ENCODE measurements at regions not wholly inside any gene's neighbourhood (a gene's known extent, or its start where the extent isn't known, plus 50 kb on each side); places are given as distances from the start of the nearest gene placed in this dataset.

DNA sequence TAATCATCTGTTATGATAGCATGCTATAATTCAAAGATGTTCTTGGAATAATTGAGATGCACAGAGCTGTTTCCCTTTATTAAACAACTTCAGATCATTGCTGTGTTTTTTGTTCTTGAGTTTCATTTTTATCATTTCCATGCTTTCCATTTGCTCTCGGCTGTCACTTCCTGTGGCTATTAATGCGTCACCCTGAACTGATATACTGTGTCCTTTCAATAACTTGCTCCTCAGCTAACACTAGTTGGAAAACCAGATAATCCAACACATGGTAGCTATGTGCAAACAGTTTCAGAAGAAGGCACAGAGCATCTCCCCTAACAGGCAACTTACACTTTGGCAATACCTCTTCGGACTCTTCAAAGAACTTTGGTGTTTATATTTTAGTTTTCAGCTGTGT, 376.0 kb downstream of the GBA3 start:
- DNase-seq, result no peak
- Histone ChIP-seq H3K4me3 (no peak overlapping the region), H3K36me3 (replicated peaks in 1 of 2) (no peaks in the 10 kb centered on the region), H3K4me1 (replicated peaks in 1 of 2) (no peaks in the 10 kb centered on the region), H3K27me3 (no peaks in the 10 kb centered on the region), H3K9me3 (replicated peaks in 1 of 3) (no peaks in the 10 kb centered on the region), H3K27ac (no peak overlapping the region)
- intact Hi-C loops (cut with DNase I), result no loop called here
- 63 to 67% (median 66%) methylated on average over 3 of the region's 3 CpGs for WGBS, 4 donors
- no peak for TF ChIP-seq POLR2A (IDR thresholded peaks at IDR 0.05)
- TF ChIP-seq CTCF (IDR thresholded peaks at IDR 0.05), result no peak

GRCh38 chr4:23068287-23068686, 375.6 kb downstream of the GBA3 start:
- Histone ChIP-seq H3K27ac (no peak overlapping the region), H3K4me1 (replicated peaks in 1 of 2) (no peaks in the 10 kb centered on the region), H3K27me3 (no peaks in the 10 kb centered on the region), H3K9me3 (replicated peaks in 1 of 3) (no peaks in the 10 kb centered on the region), H3K36me3 (replicated peaks in 1 of 2) (no peaks in the 10 kb centered on the region), H3K4me3 (no peak overlapping the region)
- WGBS, 4 donors, result 86 to 91% (median 89%) methylated on average over 5 of the region's 5 CpGs
- no peak for DNase-seq
- no peak for TF ChIP-seq CTCF (IDR thresholded peaks at IDR 0.05)
- no peak for TF ChIP-seq POLR2A (IDR thresholded peaks at IDR 0.05)
- intact Hi-C loops (cut with DNase I), result no loop called here

- H3K27ac ChIP-seq, result no peak overlapping the region
- H3K4me3 ChIP-seq, result no peak overlapping the region
- no peak for TF ChIP-seq POLR2A (IDR thresholded peaks at IDR 0.05)
- TF ChIP-seq CTCF (IDR thresholded peaks at IDR 0.05), result no peak
- H3K27me3 ChIP-seq, result no peaks in the 10 kb centered on the region
- H3K4me1 ChIP-seq (replicated peaks in 1 of 2), result no peaks in the 10 kb centered on the region
- WGBS, 4 donors, result 84 to 88% (median 87%) methylated on average over 2 of the region's 2 CpGs
- no peaks in the 10 kb centered on the region for H3K9me3 ChIP-seq (replicated peaks in 1 of 3)
- DNase-seq, result no peak
- no peaks in the 10 kb centered on the region for H3K36me3 ChIP-seq (replicated peaks in 1 of 2)
- intact Hi-C loops (cut with DNase I), result no loop called here
These were observed 369.5 kb downstream of the GBA3 start for GRCh38 chr4:23062188-23062587.

GRCh38 chr4:23061431-23061830, 368.7 kb downstream of the GBA3 start:
- intact Hi-C loops (cut with DNase I), result no loop called here
- Histone ChIP-seq H3K4me3 (no peak overlapping the region), H3K36me3 (replicated peaks in 1 of 2) (no peaks in the 10 kb centered on the region), H3K4me1 (replicated peaks in 1 of 2) (no peaks in the 10 kb centered on the region), H3K27me3 (no peaks in the 10 kb centered on the region), H3K27ac (no peak overlapping the region), H3K9me3 (replicated peaks in 1 of 3) (no peaks in the 10 kb centered on the region)
- TF ChIP-seq CTCF (IDR thresholded peaks at IDR 0.05), result no peak
- 66 to 72% (median 67%) methylated on average over 3 of the region's 3 CpGs for WGBS, 4 donors
- no peak for DNase-seq
